Memory B cell (primary cell): ENCODE measurements at regions not wholly inside any gene's neighbourhood (a gene's known extent, or its start where the extent isn't known, plus 50 kb on each side); places are given as distances from the start of the nearest gene placed in this dataset.

Experiments
- ATAC-seq: fragments of 150-1000 bp; cut with Tn5 transposase; 2 replicates; pipeline ENCODE4 v1.10.0; 2021; ENCODE audit warnings: low read depth, mild to moderate bottlenecking, moderate library complexity
- DNase-seq, 2 donors: peaks; one replicate each; pipeline ENCODE4 v3.0.0; 2022; ENCODE audit warnings: low spot score in 2 of 2
- H3K27ac Mint-ChIP-seq: one replicate; pipeline ENCODE4 v1.8.0; 2022; ENCODE audit warnings: mild to moderate bottlenecking, moderate library complexity, mixed read lengths
- H3K27me3 Mint-ChIP-seq: one replicate; pipeline ENCODE4 v1.8.0; 2022; ENCODE audit warnings: mixed read lengths
- H3K36me3 Mint-ChIP-seq: one replicate; pipeline ENCODE4 v1.8.0; 2022; ENCODE audit warnings: mild to moderate bottlenecking, mixed read lengths
- H3K4me1 Mint-ChIP-seq: one replicate; pipeline ENCODE4 v1.8.0; 2022; ENCODE audit warnings: mixed read lengths
- H3K4me3 Mint-ChIP-seq: one replicate; pipeline ENCODE4 v1.8.0; 2022; ENCODE audit warnings: mild to moderate bottlenecking, moderate library complexity, mixed read lengths
- H3K9me3 Mint-ChIP-seq: one replicate; pipeline ENCODE4 v1.8.0; 2022; ENCODE audit warnings: mixed read lengths

- ATAC-seq (no peak), DNase-seq (no peak)
- H3K4me1 Mint-ChIP-seq = no peaks in the 10 kb centered on the region
- H3K27me3 Mint-ChIP-seq = no peaks in the 10 kb centered on the region
- H3K27ac Mint-ChIP-seq = no peak overlapping the region
- H3K36me3 Mint-ChIP-seq = no peaks in the 10 kb centered on the region
- H3K4me3 Mint-ChIP-seq = no peak overlapping the region
- H3K9me3 Mint-ChIP-seq = peaks cover 5% of the 10 kb centered on the region
Observed at GRCh38 chr12:115051378-115051777, 367.4 kb upstream of the TBX3 start.

- Mint-ChIP-seq H3K4me1 (no peaks in the 10 kb centered on the region), H3K27me3 (no peaks in the 10 kb centered on the region), H3K36me3 (no peaks in the 10 kb centered on the region), H3K9me3 (peaks cover 2% of the 10 kb centered on the region), H3K4me3 (no peak overlapping the region), H3K27ac (no peak overlapping the region)
- no peak for ATAC-seq
- DNase-seq = no peak
Observed at GRCh38 chr12:115049614-115050013, 365.6 kb upstream of the TBX3 start.

GRCh38 chr12:115046805-115047204 is 362.8 kb upstream of the TBX3 start:
- H3K36me3 Mint-ChIP-seq = no peaks in the 10 kb centered on the region
- H3K27me3 Mint-ChIP-seq = no peaks in the 10 kb centered on the region
- ATAC-seq (no peak), DNase-seq (no peak)
- H3K9me3 Mint-ChIP-seq = no peaks in the 10 kb centered on the region
- no peaks in the 10 kb centered on the region for H3K4me1 Mint-ChIP-seq
- H3K4me3 Mint-ChIP-seq = no peak overlapping the region
- no peak overlapping the region for H3K27ac Mint-ChIP-seq

- Mint-ChIP-seq H3K4me1 (no peaks in the 10 kb centered on the region), H3K4me3 (no peak overlapping the region), H3K9me3 (no peaks in the 10 kb centered on the region), H3K36me3 (no peaks in the 10 kb centered on the region), H3K27ac (no peak overlapping the region), H3K27me3 (no peaks in the 10 kb centered on the region)
- DNase-seq = no peak
- no peak for ATAC-seq
Observed at GRCh38 chr12:115044073-115044472, 360.1 kb upstream of the TBX3 start.

GRCh38 chr12:115043079-115043478 is 359.1 kb upstream of the TBX3 start:
- H3K4me3 Mint-ChIP-seq = no peak overlapping the region
- no peaks in the 10 kb centered on the region for H3K27me3 Mint-ChIP-seq
- no peaks in the 10 kb centered on the region for H3K9me3 Mint-ChIP-seq
- H3K4me1 Mint-ChIP-seq = no peaks in the 10 kb centered on the region
- no peak for ATAC-seq
- no peaks in the 10 kb centered on the region for H3K36me3 Mint-ChIP-seq
- no peak overlapping the region for H3K27ac Mint-ChIP-seq
- no peak for DNase-seq

GRCh38 chr12:115042341-115042740 is 358.4 kb upstream of the TBX3 start:
- Mint-ChIP-seq H3K27me3 (no peaks in the 10 kb centered on the region), H3K27ac (no peak overlapping the region), H3K4me3 (no peak overlapping the region), H3K36me3 (no peaks in the 10 kb centered on the region), H3K4me1 (no peaks in the 10 kb centered on the region), H3K9me3 (no peaks in the 10 kb centered on the region)
- ATAC-seq = no peak
- DNase-seq = no peak

- no peak for ATAC-seq
- Mint-ChIP-seq H3K4me1 (no peaks in the 10 kb centered on the region), H3K27me3 (peaks cover 2% of the 10 kb centered on the region), H3K4me3 (no peak overlapping the region), H3K27ac (no peak overlapping the region), H3K36me3 (no peaks in the 10 kb centered on the region), H3K9me3 (no peaks in the 10 kb centered on the region)
- no peak for DNase-seq
Observed at GRCh38 chr12:115037830-115038229, 353.9 kb upstream of the TBX3 start.

- Mint-ChIP-seq H3K9me3 (peaks cover 1% of the 10 kb centered on the region), H3K4me1 (no peaks in the 10 kb centered on the region), H3K27me3 (peaks cover 2% of the 10 kb centered on the region), H3K36me3 (no peaks in the 10 kb centered on the region), H3K27ac (no peak overlapping the region), H3K4me3 (no peak overlapping the region)
- DNase-seq (no peak), ATAC-seq (no peak)
Observed at GRCh38 chr12:115035535-115036107, 351.6 kb upstream of the TBX3 start.

- Mint-ChIP-seq H3K27ac (no peak overlapping the region), H3K27me3 (peaks cover 2% of the 10 kb centered on the region), H3K9me3 (peaks cover 1% of the 10 kb centered on the region), H3K4me1 (no peaks in the 10 kb centered on the region), H3K4me3 (no peak overlapping the region), H3K36me3 (no peaks in the 10 kb centered on the region)
- no peak for DNase-seq
- no peak for ATAC-seq
Observed at GRCh38 chr12:115032521-115032920, 348.5 kb upstream of the TBX3 start.

GRCh38 chr12:115030017-115030416 is 346.0 kb upstream of the TBX3 start:
- no peak overlapping the region for H3K27ac Mint-ChIP-seq
- peaks cover 5% of the 10 kb centered on the region for H3K9me3 Mint-ChIP-seq
- no peak overlapping the region for H3K4me3 Mint-ChIP-seq
- peaks cover 2% of the 10 kb centered on the region for H3K27me3 Mint-ChIP-seq
- no peaks in the 10 kb centered on the region for H3K36me3 Mint-ChIP-seq
- ATAC-seq = no peak
- DNase-seq = no peak
- H3K4me1 Mint-ChIP-seq = no peaks in the 10 kb centered on the region

GRCh38 chr12:115024531-115024930 is 340.6 kb upstream of the TBX3 start:
- no peak for DNase-seq
- no peak overlapping the region for H3K4me3 Mint-ChIP-seq
- no peaks in the 10 kb centered on the region for H3K4me1 Mint-ChIP-seq
- peaks cover 8% of the 10 kb centered on the region for H3K9me3 Mint-ChIP-seq
- ATAC-seq = no peak
- no peak overlapping the region for H3K27ac Mint-ChIP-seq
- H3K36me3 Mint-ChIP-seq = no peaks in the 10 kb centered on the region
- H3K27me3 Mint-ChIP-seq = no peaks in the 10 kb centered on the region

- no peak overlapping the region for H3K4me3 Mint-ChIP-seq
- H3K27ac Mint-ChIP-seq = no peak overlapping the region
- no peaks in the 10 kb centered on the region for H3K4me1 Mint-ChIP-seq
- H3K9me3 Mint-ChIP-seq = peaks cover 8% of the 10 kb centered on the region
- ATAC-seq (no peak), DNase-seq (no peak)
- no peaks in the 10 kb centered on the region for H3K27me3 Mint-ChIP-seq
- no peaks in the 10 kb centered on the region for H3K36me3 Mint-ChIP-seq
Observed at GRCh38 chr12:115023279-115024265, 339.6 kb upstream of the TBX3 start.

- no peak for DNase-seq
- Mint-ChIP-seq H3K36me3 (no peaks in the 10 kb centered on the region), H3K4me3 (no peak overlapping the region), H3K27ac (no peak overlapping the region), H3K27me3 (no peaks in the 10 kb centered on the region), H3K4me1 (no peaks in the 10 kb centered on the region), H3K9me3 (peaks cover 8% of the 10 kb centered on the region)
- no peak for ATAC-seq
Observed at GRCh38 chr12:115020091-115020490, 336.1 kb upstream of the TBX3 start.

- DNase-seq (no peak), ATAC-seq (no peak)
- H3K4me1 Mint-ChIP-seq = no peaks in the 10 kb centered on the region
- H3K9me3 Mint-ChIP-seq = peaks cover 13% of the 10 kb centered on the region
- peaks cover 1% of the 10 kb centered on the region for H3K36me3 Mint-ChIP-seq
- H3K27me3 Mint-ChIP-seq = peaks cover 2% of the 10 kb centered on the region
- H3K4me3 Mint-ChIP-seq = no peak overlapping the region
- no peak overlapping the region for H3K27ac Mint-ChIP-seq
Observed at GRCh38 chr12:115017346-115017745, 333.4 kb upstream of the TBX3 start.
